CD4-positive, alpha-beta T cell (primary cell): ENCODE measurements at regions not wholly inside any gene's neighbourhood (a gene's known extent, or its start where the extent isn't known, plus 50 kb on each side); places are given as distances from the start of the nearest gene placed in this dataset.

ENCODE experiments used
- ATAC-seq: fragments of 200-7000 bp; cut with Tn5 transposase; one replicate; pipeline ENCODE4 v1.10.0; 2022; ENCODE audit warnings: mild to moderate bottlenecking; ENCODE audit not compliant: poor library complexity
- CTCF ChIA-PET: fragments of 350-600 bp; sonication (Branson Sonifier 250); formaldehyde crosslinking; loops from one replicate; lab custom pipeline; 2021; ENCODE audit warnings: antibody characterized with exemption, inconsistent platforms; lab: Charles Lee
- POLR2A ChIA-PET: fragments of 350-600 bp; sonication (Branson Sonifier 250); formaldehyde crosslinking; loops from one replicate; lab custom pipeline; 2021; ENCODE audit warnings: antibody characterized with exemption, inconsistent platforms; lab: Charles Lee
- DNase-seq, 14 experiments: peaks; one replicate each; pipeline ENCODE4 v3.0.0-alpha.2; 2013 to 2020; ENCODE audit warnings: mixed read lengths in 2 of 14
- H3K27ac ChIP-seq, 2 donors: one replicate each; pipeline versions ENCODE4 v1.5.1 to v1.7.0; 2013; ENCODE audit warnings: low read length in 2 of 2, low read depth in 1 of 2, mild to moderate bottlenecking in 1 of 2
- H3K27me3 ChIP-seq, 2 experiments: 1 replicate in 1 of 2; 2 replicates in 1 of 2; pipeline versions ENCODE4 v1.6.1 to v1.7.0; 2013; ENCODE audit warnings: low read length in 2 of 2, control low read depth in 1 of 2, mild to moderate bottlenecking in 1 of 2, moderate library complexity in 1 of 2; ENCODE audit not compliant: insufficient read depth in 2 of 2, control insufficient read depth in 1 of 2
- H3K36me3 ChIP-seq: one replicate; pipeline ENCODE4 v1.6.1; 2013; ENCODE audit warnings: low read length, control low read depth; ENCODE audit not compliant: insufficient read depth
- H3K4me1 ChIP-seq: one replicate; pipeline ENCODE4 v1.6.1; 2013; ENCODE audit warnings: low read length, control low read depth; ENCODE audit not compliant: insufficient read depth
- H3K4me3 ChIP-seq: one replicate; pipeline ENCODE4 v1.5.1; 2013; ENCODE audit warnings: mild to moderate bottlenecking, low read length, moderate library complexity
- H3K9me3 ChIP-seq, 2 experiments: 1 replicate in 1 of 2; 2 replicates in 1 of 2; pipeline versions ENCODE4 v1.6.1 to v1.7.0; 2013; ENCODE audit warnings: low read length in 2 of 2, mild to moderate bottlenecking in 2 of 2, control low read depth in 1 of 2, moderate library complexity in 1 of 2; ENCODE audit not compliant: control insufficient read depth in 1 of 2, insufficient read depth in 1 of 2
- H3K27ac Mint-ChIP-seq: one replicate; pipeline ENCODE4 v1.8.0; 2020; ENCODE audit warnings: mixed read lengths
- H3K27me3 Mint-ChIP-seq: one replicate; pipeline ENCODE4 v1.8.0; 2021; ENCODE audit warnings: mixed read lengths
- H3K36me3 Mint-ChIP-seq: one replicate; pipeline ENCODE4 v1.8.0; 2021; ENCODE audit warnings: low read depth, mixed read lengths
- H3K4me1 Mint-ChIP-seq: one replicate; pipeline ENCODE4 v1.8.0; 2021; ENCODE audit warnings: low read depth, mixed read lengths
- H3K4me3 Mint-ChIP-seq: one replicate; pipeline ENCODE4 v1.8.0; 2020; ENCODE audit warnings: mild to moderate bottlenecking, mixed read lengths
- H3K9me3 Mint-ChIP-seq: one replicate; pipeline ENCODE4 v1.8.0; 2020; ENCODE audit warnings: mixed read lengths
- intact Hi-C, 2 experiments: fragments of 100-400 bp; cut with DNase I in 1 of 2; cut with micrococcal nuclease in 1 of 2; formaldehyde crosslinking; loops; one replicate each; pipeline versions ENCODE4 v1.15.1 to v1.9.0; 2023 to 2025; cut with DNase I, micrococcal nuclease
- TF ChIP-seq, protein P1 (sequence below): fragments of 200-600 bp; IDR thresholded peaks from one replicate; pipeline ENCODE4 v1.8.0; 2022; ENCODE audit warnings: antibody characterized with exemption, mild to moderate bottlenecking

DNA sequence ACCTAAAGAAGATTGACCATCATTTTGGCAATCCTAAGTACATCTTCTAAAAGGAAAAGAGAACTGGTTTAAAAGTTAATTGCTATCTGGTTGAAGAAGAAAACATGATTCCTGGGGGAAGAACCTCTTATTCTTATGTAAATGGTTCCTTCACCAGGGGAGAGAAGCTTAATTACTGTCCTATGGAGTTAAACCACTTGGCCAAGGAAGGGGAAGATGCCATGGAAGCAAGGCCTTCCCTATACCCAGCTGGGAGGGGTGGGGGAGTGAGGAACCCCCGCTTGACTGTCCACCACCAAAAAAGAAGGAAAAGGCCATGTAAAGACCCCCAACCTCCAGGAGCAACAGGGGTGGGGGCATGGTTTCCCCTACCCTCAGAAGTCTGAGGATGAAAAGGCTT, 962.1 kb downstream of the GRIK2 start:
- Mint-ChIP-seq H3K27ac (no peak overlapping the region), H3K27me3 (no peaks in the 10 kb centered on the region), H3K4me3 (no peak overlapping the region), H3K9me3 (peaks cover 7% of the 10 kb centered on the region), H3K36me3 (no peaks in the 10 kb centered on the region), H3K4me1 (no peaks in the 10 kb centered on the region)
- TF ChIP-seq, protein P1, sequence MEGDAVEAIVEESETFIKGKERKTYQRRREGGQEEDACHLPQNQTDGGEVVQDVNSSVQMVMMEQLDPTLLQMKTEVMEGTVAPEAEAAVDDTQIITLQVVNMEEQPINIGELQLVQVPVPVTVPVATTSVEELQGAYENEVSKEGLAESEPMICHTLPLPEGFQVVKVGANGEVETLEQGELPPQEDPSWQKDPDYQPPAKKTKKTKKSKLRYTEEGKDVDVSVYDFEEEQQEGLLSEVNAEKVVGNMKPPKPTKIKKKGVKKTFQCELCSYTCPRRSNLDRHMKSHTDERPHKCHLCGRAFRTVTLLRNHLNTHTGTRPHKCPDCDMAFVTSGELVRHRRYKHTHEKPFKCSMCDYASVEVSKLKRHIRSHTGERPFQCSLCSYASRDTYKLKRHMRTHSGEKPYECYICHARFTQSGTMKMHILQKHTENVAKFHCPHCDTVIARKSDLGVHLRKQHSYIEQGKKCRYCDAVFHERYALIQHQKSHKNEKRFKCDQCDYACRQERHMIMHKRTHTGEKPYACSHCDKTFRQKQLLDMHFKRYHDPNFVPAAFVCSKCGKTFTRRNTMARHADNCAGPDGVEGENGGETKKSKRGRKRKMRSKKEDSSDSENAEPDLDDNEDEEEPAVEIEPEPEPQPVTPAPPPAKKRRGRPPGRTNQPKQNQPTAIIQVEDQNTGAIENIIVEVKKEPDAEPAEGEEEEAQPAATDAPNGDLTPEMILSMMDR = no peak
- Histone ChIP-seq H3K4me1 (no peaks in the 10 kb centered on the region), H3K27ac (no peak overlapping the region), H3K4me3 (no peak overlapping the region), H3K9me3 (peaks cover 0 to 3% of the 10 kb centered on the region in 2 experiments), H3K27me3 (no peaks in the 10 kb centered on the region), H3K36me3 (no peaks in the 10 kb centered on the region)
- CTCF ChIA-PET = no interaction called here
- intact Hi-C loops = no loop called here
- ATAC-seq (no peak), DNase-seq (no peak)
- POLR2A ChIA-PET = no interaction called here

DNA sequence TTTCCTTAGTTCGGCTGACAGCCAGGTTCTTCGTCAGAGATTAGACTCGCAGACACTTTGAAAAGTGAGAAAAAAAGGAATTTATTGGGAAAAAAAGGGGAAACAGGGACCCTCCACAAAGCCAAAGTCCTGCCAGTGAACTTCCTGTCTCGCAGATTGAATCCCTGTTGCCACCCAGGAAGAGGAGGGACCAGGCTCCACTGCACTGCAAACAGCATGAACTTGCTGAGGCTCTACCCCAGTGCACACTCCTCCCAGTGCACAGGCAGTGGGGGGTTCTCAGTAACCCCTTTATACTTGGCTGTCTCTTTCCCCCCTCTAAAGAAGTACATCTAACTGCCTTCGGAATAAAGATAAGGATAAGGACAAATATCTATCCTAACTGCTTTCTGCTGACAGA, 959.0 kb downstream of the GRIK2 start:
- Histone ChIP-seq H3K4me3 (no peak overlapping the region), H3K27ac (no peak overlapping the region), H3K36me3 (no peaks in the 10 kb centered on the region), H3K9me3 (peaks cover 0 to 3% of the 10 kb centered on the region in 2 experiments), H3K27me3 (no peaks in the 10 kb centered on the region), H3K4me1 (no peaks in the 10 kb centered on the region)
- Mint-ChIP-seq H3K27me3 (no peaks in the 10 kb centered on the region), H3K27ac (no peak overlapping the region), H3K4me3 (no peak overlapping the region), H3K4me1 (no peaks in the 10 kb centered on the region), H3K36me3 (no peaks in the 10 kb centered on the region), H3K9me3 (peaks cover 9% of the 10 kb centered on the region)
- no peak for DNase-seq
- ChIA-PET CTCF (no interaction called here), POLR2A (no interaction called here)
- ATAC-seq = no peak
- intact Hi-C loops = no loop called here
- TF ChIP-seq, protein P1 = no peak

DNA sequence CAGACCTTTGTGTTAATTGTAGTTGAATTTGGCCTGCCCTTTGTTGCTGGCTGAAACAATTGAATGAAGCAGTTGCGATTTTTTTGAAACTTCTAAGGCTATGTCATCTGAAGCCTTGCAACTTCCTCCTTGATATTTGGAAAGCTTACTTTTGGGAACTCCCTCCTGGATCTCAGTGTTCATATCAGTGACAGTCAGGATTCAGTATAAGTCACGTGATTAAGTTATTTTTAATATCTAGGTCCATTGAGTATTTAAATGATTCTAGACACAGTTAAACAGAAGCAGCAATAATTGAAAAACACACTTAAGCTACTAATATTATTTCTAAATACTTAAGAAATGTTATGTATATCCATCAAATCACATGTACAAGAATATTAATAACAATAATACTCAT, 951.3 kb downstream of the GRIK2 start:
- Histone ChIP-seq H3K4me1 (no peaks in the 10 kb centered on the region), H3K36me3 (no peaks in the 10 kb centered on the region), H3K27ac (no peak overlapping the region), H3K9me3 (no peaks in the 10 kb centered on the region), H3K27me3 (no peaks in the 10 kb centered on the region), H3K4me3 (no peak overlapping the region)
- no peak for ATAC-seq
- no peak for DNase-seq
- no peaks in the 10 kb centered on the region for H3K36me3 Mint-ChIP-seq
- TF ChIP-seq, protein P1 = no peak
- H3K27ac Mint-ChIP-seq = no peak overlapping the region
- POLR2A ChIA-PET = no interaction called here
- H3K9me3 Mint-ChIP-seq = peaks cover 2% of the 10 kb centered on the region
- H3K4me1 Mint-ChIP-seq = no peaks in the 10 kb centered on the region
- H3K4me3 Mint-ChIP-seq = no peak overlapping the region
- H3K27me3 Mint-ChIP-seq = no peaks in the 10 kb centered on the region
- CTCF ChIA-PET = no interaction called here
- intact Hi-C loops = no loop called here
